ENCODE measurements at regions not wholly inside any gene's neighbourhood (a gene's known extent, or its start where the extent isn't known, plus 50 kb on each side); places are given as distances from the start of the nearest gene placed in this dataset.

DNA sequence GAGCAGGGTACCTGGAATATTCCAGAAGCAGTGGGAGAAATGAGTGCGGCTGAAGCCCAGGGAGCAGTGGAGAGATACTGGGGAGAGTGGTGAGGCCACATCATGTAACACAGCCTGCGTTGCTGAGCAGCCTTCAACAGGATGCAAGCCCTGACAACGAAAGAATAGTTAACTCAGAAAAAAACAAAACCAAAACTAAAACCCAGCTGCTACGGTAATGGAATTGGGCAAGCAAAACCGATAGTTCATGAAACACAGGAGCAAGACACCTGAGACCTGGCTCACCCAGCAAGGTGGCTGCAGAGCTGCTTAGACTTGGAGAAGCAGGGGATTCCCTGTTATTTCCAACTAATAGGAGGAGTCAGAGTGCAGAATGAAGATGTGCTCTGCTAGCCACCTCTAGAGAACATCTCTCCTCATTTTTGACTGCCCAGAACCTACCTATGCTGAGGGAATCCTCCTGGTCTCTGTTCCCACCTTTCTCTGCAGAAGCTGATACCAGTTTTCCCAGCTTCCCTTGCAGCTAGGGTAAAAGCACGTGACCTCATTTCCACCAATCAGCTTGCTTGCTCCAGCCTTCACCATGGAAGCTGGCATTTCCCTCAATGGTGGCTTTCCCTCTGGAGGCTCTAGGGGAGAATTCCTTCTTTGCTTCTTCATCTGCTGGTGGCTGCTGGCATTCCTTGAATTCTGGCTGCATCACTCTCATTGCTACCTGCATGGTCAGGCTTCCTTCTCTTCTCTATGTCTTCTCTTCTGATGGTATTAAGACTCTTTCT lies 59.4 kb upstream of the XYLT1 start:
- DNase-seq, result no peak

DNA sequence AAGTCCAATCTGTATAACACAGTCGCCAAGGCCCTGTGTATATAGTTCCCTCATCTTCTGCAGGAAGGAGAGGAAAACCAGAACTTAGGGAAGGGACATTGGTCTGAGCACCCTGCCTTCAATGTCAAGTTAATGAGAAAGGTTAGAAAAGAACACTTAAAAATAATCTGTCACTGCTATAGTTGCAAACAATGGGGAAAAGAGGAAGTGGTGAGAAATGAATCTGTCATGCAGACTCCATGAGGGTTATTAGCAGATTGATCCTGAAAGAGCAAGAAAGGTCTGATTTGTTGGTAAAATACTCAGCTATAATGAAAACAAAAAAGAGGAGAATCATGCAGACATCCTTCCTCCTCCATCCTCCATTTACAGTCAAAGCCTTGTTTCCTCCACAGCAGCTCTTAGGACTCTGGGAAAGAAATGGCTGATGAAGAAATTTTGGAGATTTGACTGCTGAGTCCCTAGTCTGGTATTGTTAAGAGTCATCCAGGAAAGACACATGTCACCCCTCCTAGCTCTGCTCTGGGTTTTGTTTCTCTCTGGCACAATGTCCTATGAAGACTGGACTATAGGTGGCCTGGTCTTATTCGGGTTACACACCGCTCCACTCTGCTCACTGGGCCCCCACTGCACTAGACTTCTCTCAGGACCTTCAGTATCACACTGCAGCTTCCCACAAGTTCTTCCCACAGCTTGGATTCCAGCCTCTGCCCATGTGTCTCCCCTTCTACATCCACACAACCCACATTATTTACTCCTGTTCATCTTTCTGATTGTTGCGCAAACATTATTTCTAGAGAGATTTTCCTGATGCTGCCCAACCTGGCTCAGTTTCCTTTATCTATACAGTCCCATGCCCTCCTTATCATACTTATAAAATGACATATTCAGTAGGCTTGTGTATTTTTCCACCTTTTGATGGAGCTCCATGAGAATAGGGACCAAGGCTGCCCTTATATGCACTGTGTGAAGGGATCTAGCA lies 56.5 kb upstream of the XYLT1 start:
- DNase-seq, result no peak

DNA sequence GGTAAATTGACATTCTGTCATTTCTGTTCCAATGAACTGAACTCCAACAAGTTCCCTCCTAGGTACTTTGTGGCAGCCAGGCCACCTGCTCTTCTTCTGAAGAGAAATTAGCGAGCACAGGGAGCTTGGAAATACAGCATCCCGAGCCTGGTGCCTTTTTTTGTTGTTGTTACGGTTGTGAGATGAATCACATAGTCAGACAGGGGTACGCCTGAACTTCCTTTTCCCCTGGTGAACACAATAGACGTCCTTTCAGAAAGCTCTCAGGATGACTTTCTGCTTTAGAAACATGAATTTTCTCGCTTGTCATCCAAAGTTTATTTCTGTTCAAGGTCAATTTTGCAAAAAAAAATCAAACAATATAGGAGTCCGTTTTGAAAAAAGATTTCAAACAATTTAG lies 53.9 kb upstream of the XYLT1 start:
- no peak for DNase-seq

DNA sequence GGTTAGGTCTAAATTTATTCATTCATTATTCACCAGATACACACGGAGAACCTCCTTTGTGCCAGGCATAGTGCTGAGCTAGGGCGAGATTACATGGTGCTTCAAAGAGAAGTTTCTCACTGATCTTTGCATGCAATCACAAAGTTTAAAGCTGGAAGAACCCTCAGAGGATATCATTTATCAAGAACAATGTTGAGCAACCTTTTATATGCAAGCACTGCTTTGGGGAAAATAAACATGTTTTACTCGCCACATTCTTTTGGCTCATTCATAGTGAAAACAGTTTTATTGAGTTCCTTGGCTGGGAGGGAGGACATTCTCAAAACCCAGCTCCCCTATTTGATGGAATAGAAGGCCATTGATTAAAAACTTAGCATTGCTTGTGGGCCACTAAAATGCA lies 49.8 kb upstream of the XYLT1 start:
- DNase-seq, result no peak
